Body of pancreas (tissue), 4 donors: ENCODE measurements at regions not wholly inside any gene's neighbourhood (a gene's known extent, or its start where the extent isn't known, plus 50 kb on each side); places are given as distances from the start of the nearest gene placed in this dataset.

Experiments
- POLR2A ChIP-seq, 3 donors: fragments of 450-650 bp; IDR thresholded peaks; one replicate each; pipeline ENCODE4 v1.6.1; 2016; ENCODE audit warnings: antibody characterized with exemption in 3 of 3, mild to moderate bottlenecking in 2 of 3
- TF ChIP-seq, protein P1 (sequence below), 7 experiments: fragments of 450-650 bp in 4 of 7; fragments of 200-600 bp in 3 of 7; sonication (generic) in 3 of 7; IDR thresholded peaks; one replicate each; pipeline ENCODE4 v1.5.1; 2016 to 2019; ENCODE audit warnings: antibody characterized with exemption in 7 of 7

DNA sequence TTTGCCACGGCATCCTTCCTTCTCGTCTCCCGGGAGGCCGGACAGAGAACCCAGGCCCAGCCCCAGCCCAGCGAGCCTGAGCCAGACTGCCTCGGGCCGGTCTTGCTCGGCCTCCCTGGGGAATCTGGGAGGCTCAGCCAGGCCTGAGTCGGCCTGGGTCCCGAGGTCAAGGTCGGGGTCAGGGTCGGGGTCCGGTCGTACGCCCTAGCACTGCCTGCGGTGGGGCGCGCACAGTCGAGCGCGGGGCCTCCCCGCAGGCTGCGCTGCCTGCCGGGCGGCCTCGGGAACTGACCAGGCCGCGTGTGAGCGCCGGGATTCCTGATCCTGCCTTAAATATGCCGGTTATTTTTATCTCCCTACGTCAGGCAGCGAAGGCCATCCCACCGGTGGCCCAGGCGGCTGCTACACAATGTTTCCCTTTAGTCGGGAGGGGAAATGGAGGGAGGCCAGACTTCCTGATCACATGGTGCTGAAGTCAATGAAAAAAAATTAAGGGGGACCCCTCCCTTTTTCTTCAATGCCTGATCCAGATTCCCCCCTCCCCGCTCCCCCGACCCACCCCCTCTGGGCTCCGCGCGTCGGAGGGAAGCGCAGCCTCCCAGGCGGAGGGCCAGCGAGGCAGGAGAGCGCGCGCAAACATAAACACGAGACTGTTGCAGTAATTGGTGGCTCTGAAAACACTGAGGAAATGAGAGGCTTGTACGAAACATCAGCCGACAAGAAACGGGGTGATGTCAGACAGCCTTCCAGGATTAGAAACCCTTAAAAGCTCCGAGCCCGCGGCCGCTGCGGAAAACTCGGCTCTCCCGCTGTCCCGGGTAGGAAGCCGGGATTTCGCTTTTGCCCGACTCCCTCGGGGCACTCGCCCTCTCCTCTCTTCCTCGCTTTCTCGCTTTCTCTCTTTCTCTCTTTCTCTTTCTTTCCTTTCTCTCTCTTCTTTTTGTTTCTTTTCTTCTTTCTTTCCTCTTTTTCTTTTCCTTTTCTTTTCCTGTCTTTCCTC, 148.2 kb upstream of the KLF4 start:
- TF ChIP-seq POLR2A (IDR thresholded peaks at IDR 0.05), result peak; percentile 58 to 79 (median 78)
- TF ChIP-seq, protein P1, sequence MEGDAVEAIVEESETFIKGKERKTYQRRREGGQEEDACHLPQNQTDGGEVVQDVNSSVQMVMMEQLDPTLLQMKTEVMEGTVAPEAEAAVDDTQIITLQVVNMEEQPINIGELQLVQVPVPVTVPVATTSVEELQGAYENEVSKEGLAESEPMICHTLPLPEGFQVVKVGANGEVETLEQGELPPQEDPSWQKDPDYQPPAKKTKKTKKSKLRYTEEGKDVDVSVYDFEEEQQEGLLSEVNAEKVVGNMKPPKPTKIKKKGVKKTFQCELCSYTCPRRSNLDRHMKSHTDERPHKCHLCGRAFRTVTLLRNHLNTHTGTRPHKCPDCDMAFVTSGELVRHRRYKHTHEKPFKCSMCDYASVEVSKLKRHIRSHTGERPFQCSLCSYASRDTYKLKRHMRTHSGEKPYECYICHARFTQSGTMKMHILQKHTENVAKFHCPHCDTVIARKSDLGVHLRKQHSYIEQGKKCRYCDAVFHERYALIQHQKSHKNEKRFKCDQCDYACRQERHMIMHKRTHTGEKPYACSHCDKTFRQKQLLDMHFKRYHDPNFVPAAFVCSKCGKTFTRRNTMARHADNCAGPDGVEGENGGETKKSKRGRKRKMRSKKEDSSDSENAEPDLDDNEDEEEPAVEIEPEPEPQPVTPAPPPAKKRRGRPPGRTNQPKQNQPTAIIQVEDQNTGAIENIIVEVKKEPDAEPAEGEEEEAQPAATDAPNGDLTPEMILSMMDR (IDR thresholded peaks at IDR 0.05), result peak in 2 of 7 experiments; percentile 3 to 9
